ENCODE measurements at regions not wholly inside any gene's neighbourhood (a gene's known extent, or its start where the extent isn't known, plus 50 kb on each side); places are given as distances from the start of the nearest gene placed in this dataset.

- H3K79me2 ChIP-seq = no peaks in the 10 kb centered on the region
- TF ChIP-seq, protein P1, sequence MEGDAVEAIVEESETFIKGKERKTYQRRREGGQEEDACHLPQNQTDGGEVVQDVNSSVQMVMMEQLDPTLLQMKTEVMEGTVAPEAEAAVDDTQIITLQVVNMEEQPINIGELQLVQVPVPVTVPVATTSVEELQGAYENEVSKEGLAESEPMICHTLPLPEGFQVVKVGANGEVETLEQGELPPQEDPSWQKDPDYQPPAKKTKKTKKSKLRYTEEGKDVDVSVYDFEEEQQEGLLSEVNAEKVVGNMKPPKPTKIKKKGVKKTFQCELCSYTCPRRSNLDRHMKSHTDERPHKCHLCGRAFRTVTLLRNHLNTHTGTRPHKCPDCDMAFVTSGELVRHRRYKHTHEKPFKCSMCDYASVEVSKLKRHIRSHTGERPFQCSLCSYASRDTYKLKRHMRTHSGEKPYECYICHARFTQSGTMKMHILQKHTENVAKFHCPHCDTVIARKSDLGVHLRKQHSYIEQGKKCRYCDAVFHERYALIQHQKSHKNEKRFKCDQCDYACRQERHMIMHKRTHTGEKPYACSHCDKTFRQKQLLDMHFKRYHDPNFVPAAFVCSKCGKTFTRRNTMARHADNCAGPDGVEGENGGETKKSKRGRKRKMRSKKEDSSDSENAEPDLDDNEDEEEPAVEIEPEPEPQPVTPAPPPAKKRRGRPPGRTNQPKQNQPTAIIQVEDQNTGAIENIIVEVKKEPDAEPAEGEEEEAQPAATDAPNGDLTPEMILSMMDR (IDR thresholded peaks at IDR 0.05) = no peak
- H3K27ac ChIP-seq = no peak overlapping the region
Observed at GRCh38 chr4:177239878-177240277, 69.8 kb upstream of the NEIL3 start.

GRCh38 chr4:177242651-177243286 lies 66.9 kb upstream of the NEIL3 start:
- H3K9ac ChIP-seq = no peak overlapping the region
- H3K4me1 ChIP-seq = no peaks in the 10 kb centered on the region
- TF ChIP-seq, protein P1 (IDR thresholded peaks at IDR 0.05) = no peak
- H3K9me3 ChIP-seq (ENCODE audit: control insufficient read depth, low read length) = no peaks in the 10 kb centered on the region
- no peak overlapping the region for H3K4me2 ChIP-seq (ENCODE audit: low read length)
- no peaks in the 10 kb centered on the region for H3K36me3 ChIP-seq (ENCODE audit: control insufficient read depth, insufficient read depth, low read length)
- no peaks in the 10 kb centered on the region for H3K27me3 ChIP-seq (ENCODE audit: control insufficient read depth, insufficient read depth, low read length)
- H2AFZ ChIP-seq = no peak overlapping the region
- no peak overlapping the region for H3K27ac ChIP-seq
- no peak overlapping the region for H3K4me3 ChIP-seq (ENCODE audit: low read depth, low read length)
- H3K79me2 ChIP-seq = no peaks in the 10 kb centered on the region

More at GRCh38 chr4:177239878-177240277, 69.8 kb upstream of the NEIL3 start:
- no peak overlapping the region for H3K4me3 ChIP-seq (ENCODE audit: low read depth, low read length)
- H3K9ac ChIP-seq = no peak overlapping the region
- H3K9me3 ChIP-seq (ENCODE audit: control insufficient read depth, low read length) = no peaks in the 10 kb centered on the region
- H2AFZ ChIP-seq = no peak overlapping the region
- H3K27me3 ChIP-seq (ENCODE audit: control insufficient read depth, insufficient read depth, low read length) = no peaks in the 10 kb centered on the region
- H3K36me3 ChIP-seq (ENCODE audit: control insufficient read depth, insufficient read depth, low read length) = no peaks in the 10 kb centered on the region
- no peak overlapping the region for H3K4me2 ChIP-seq (ENCODE audit: low read length)
- H3K4me1 ChIP-seq = no peaks in the 10 kb centered on the region

- Histone ChIP-seq H3K4me1 (no peaks in the 10 kb centered on the region), H3K27me3 (ENCODE audit: control insufficient read depth, insufficient read depth, low read length) (no peaks in the 10 kb centered on the region), H3K9ac (no peak overlapping the region), H3K27ac (no peak overlapping the region), H3K4me2 (ENCODE audit: low read length) (no peak overlapping the region), H3K79me2 (no peaks in the 10 kb centered on the region), H3K36me3 (ENCODE audit: control insufficient read depth, insufficient read depth, low read length) (no peaks in the 10 kb centered on the region), H3K4me3 (ENCODE audit: low read depth, low read length) (no peak overlapping the region), H2AFZ (no peak overlapping the region), H3K9me3 (ENCODE audit: control insufficient read depth, low read length) (no peaks in the 10 kb centered on the region)
- TF ChIP-seq, protein P1 (IDR thresholded peaks at IDR 0.05) = no peak
Observed at GRCh38 chr4:177246641-177247584, 62.8 kb upstream of the NEIL3 start.

- TF ChIP-seq, protein P1 (IDR thresholded peaks at IDR 0.05) = peak; percentile 55
- H3K27me3 ChIP-seq (ENCODE audit: control insufficient read depth, insufficient read depth, low read length) = no peaks in the 10 kb centered on the region
- H3K4me2 ChIP-seq (ENCODE audit: low read length) = no peak overlapping the region
- H3K4me3 ChIP-seq (ENCODE audit: low read depth, low read length) = no peak overlapping the region
- no peak overlapping the region for H2AFZ ChIP-seq
- H3K9ac ChIP-seq = no peak overlapping the region
- H3K79me2 ChIP-seq = no peaks in the 10 kb centered on the region
- no peaks in the 10 kb centered on the region for H3K9me3 ChIP-seq (ENCODE audit: control insufficient read depth, low read length)
- no peaks in the 10 kb centered on the region for H3K36me3 ChIP-seq (ENCODE audit: control insufficient read depth, insufficient read depth, low read length)
- no peak overlapping the region for H3K27ac ChIP-seq
- H3K4me1 ChIP-seq = no peaks in the 10 kb centered on the region
Observed at GRCh38 chr4:177250056-177250696, 59.5 kb upstream of the NEIL3 start.

Measured in parathyroid adenoma (tissue), 2 donors.